HCT116 (cell line): ENCODE measurements at regions not wholly inside any gene's neighbourhood (a gene's known extent, or its start where the extent isn't known, plus 50 kb on each side); places are given as distances from the start of the nearest gene placed in this dataset.

Experiments used
- ATAC-seq: fragments of 200-7000 bp; cut with Tn5 transposase; 2 replicates; pipeline ENCODE4 v1.9.1; 2020; ENCODE audit warnings: mild to moderate bottlenecking, moderate library complexity
- BruUV-seq: library from RNA; stranded (reverse); fragments of 400-500 nt; replicated peaks from 2 replicates; lab custom pipeline; 2021; lab: Mats Ljungman, UMichigan
- CTCF ChIA-PET: fragments of 300-600 bp; sonication (Branson Sonifier 250); formaldehyde crosslinking; loops from one replicate; lab custom pipeline; 2021; ENCODE audit warnings: antibody characterized with exemption; lab: Charles Lee
- POLR2A ChIA-PET: fragments of 300-600, 350-600 bp; sonication (Branson Sonifier 250); formaldehyde crosslinking; loops from one replicate; lab custom pipeline; 2021; ENCODE audit warnings: antibody characterized with exemption; lab: Charles Lee
- RAD21 ChIA-PET, 2 experiments: fragments of 300-600 bp; sonication (Branson Sonifier 250); formaldehyde crosslinking; loops; one replicate each; lab custom pipeline; 2023; ENCODE audit warnings: low total read pairs in 2 of 2; ENCODE audit not compliant: uncharacterized antibody in 2 of 2, unreplicated experiment in 2 of 2, low non-redundant PET in 1 of 2; lab: Charles Lee
- DNase-seq: peaks from one replicate; pipeline ENCODE4 v3.0.0-alpha.2; 2010; ENCODE audit warnings: low read depth, low spot score
- H2AFZ ChIP-seq: fragments of 200-600 bp; shearing (Covaris generic), sonication (generic); 2 replicates; pipeline ENCODE4 v1.6.1; 2017; ENCODE audit warnings: low read depth, mixed run types, mixed read lengths, antibody characterized with exemption, low read length; ENCODE audit not compliant: poor library complexity, severe bottlenecking
- H3K27ac ChIP-seq: 2 replicates; pipeline ENCODE4 v1.5.1; 2012; ENCODE audit warnings: low read depth, low read length
- H3K27me3 ChIP-seq: fragments of 200-600 bp; sonication (generic); 2 replicates; pipeline ENCODE4 v1.6.1; 2016; ENCODE audit warnings: mixed run types, low read length, mixed read lengths; ENCODE audit not compliant: insufficient read depth
- H3K36me3 ChIP-seq, 2 experiments: fragments of 200-500 bp in 1 of 2; fragments of 200-600 bp in 1 of 2; sonication (Bioruptor generic) in 1 of 2; sonication (generic) in 1 of 2; 2 replicates each; pipeline versions ENCODE4 v1.5.1 to v1.6.1; 2014 to 2016; ENCODE audit warnings: low read length in 2 of 2, inconsistent platforms in 1 of 2, mixed read lengths in 1 of 2, mixed run types in 1 of 2; ENCODE audit not compliant: insufficient read depth in 2 of 2, control insufficient read depth in 1 of 2
- H3K4me1 ChIP-seq, 2 experiments: fragments of 200-600 bp in 1 of 2; sonication (generic) in 1 of 2; 2 replicates each; pipeline versions ENCODE4 v1.5.1 to v1.6.1; 2012 to 2017; ENCODE audit warnings: low read length in 2 of 2, inconsistent platforms in 1 of 2, mild to moderate bottlenecking in 1 of 2, mixed read lengths in 1 of 2, mixed run types in 1 of 2, moderate library complexity in 1 of 2; ENCODE audit not compliant: insufficient read depth in 2 of 2, control insufficient read depth in 1 of 2
- H3K4me2 ChIP-seq: fragments of 200-600 bp; sonication (generic); 2 replicates; pipeline ENCODE4 v1.6.1; 2017; ENCODE audit warnings: mixed run types, low read length, mixed read lengths
- H3K4me3 ChIP-seq, 2 experiments: fragments of 200-600 bp in 1 of 2; sonication (generic) in 1 of 2; replicated peaks in 1 of 2; 2 replicates each; pipeline ENCODE4 v1.5.1; 2011 to 2016; ENCODE audit warnings: low read length in 2 of 2, control low read depth in 1 of 2, low read depth in 1 of 2, mild to moderate bottlenecking in 1 of 2, mixed read lengths in 1 of 2, mixed run types in 1 of 2
- H3K79me2 ChIP-seq: fragments of 200-600 bp; sonication (generic); 2 replicates; pipeline ENCODE4 v1.6.1; 2017; ENCODE audit warnings: mild to moderate bottlenecking, mixed run types, low read length, moderate library complexity, mixed read lengths; ENCODE audit not compliant: insufficient read depth
- H3K9ac ChIP-seq: fragments of 200-600 bp; sonication (generic); 2 replicates; pipeline ENCODE4 v1.6.1; 2016; ENCODE audit warnings: low read length, mixed read lengths
- H3K9me2 ChIP-seq: fragments of 200-600 bp; sonication (generic), shearing (Covaris generic); 2 replicates; pipeline ENCODE4 v1.6.1; 2017; ENCODE audit warnings: mixed run types, mild to moderate bottlenecking, moderate library complexity; ENCODE audit not compliant: insufficient read depth
- H3K9me3 ChIP-seq, 2 experiments: fragments of 200-500 bp in 1 of 2; fragments of 200-600 bp in 1 of 2; sonication (Bioruptor generic) in 1 of 2; sonication (generic) in 1 of 2; 2 replicates each; pipeline ENCODE4 v1.6.1; 2014 to 2017; ENCODE audit warnings: low read length in 2 of 2, mixed read lengths in 2 of 2, inconsistent platforms in 1 of 2, low read depth in 1 of 2, mild to moderate bottlenecking in 1 of 2, mixed run types in 1 of 2, moderate library complexity in 1 of 2; ENCODE audit not compliant: control insufficient read depth in 1 of 2, insufficient read depth in 1 of 2
- H4K20me1 ChIP-seq: fragments of 200-600 bp; sonication (generic), shearing (Covaris generic); 2 replicates; pipeline ENCODE4 v1.6.1; 2017; ENCODE audit warnings: mixed run types, mild to moderate bottlenecking, moderate library complexity; ENCODE audit not compliant: insufficient read depth
- CBX3 ChIP-seq: IDR thresholded peaks from 2 replicates; pipeline ENCODE4 v1.6.1; 2012; ENCODE audit warnings: low read depth
- CEBPB ChIP-seq: IDR thresholded peaks from 2 replicates; pipeline ENCODE4 v1.6.1; 2012; ENCODE audit warnings: low read depth
- CTCF ChIP-seq, 3 experiments: fragments of 200-600 bp in 1 of 3; sonication (generic) in 1 of 3; IDR thresholded peaks in 2 of 3; conservative IDR thresholded peaks in 1 of 3; 2 replicates each; pipeline ENCODE4 v1.5.1; 2012 to 2017; ENCODE audit warnings: low read depth in 2 of 3, low read length in 2 of 3, antibody characterized with exemption in 1 of 3, borderline replicate concordance in 1 of 3, control low read depth in 1 of 3, mild to moderate bottlenecking in 1 of 3, mixed read lengths in 1 of 3, mixed run types in 1 of 3, moderate library complexity in 1 of 3; ENCODE audit not compliant: insufficient read depth in 1 of 3
- EGR1 ChIP-seq: IDR thresholded peaks from 2 replicates; pipeline ENCODE4 v1.6.1; 2012; ENCODE audit warnings: low read depth
- EZH2 ChIP-seq: fragments of 200-600 bp; sonication (generic); IDR thresholded peaks from 2 replicates; pipeline ENCODE4 v1.6.1; 2017; ENCODE audit warnings: antibody characterized with exemption, mixed run types
- FOSL1 ChIP-seq: IDR thresholded peaks from 2 replicates; pipeline ENCODE4 v1.6.1; 2012; ENCODE audit warnings: low read depth
- JUND ChIP-seq: IDR thresholded peaks from 2 replicates; pipeline ENCODE4 v1.6.1; 2012
- MAX ChIP-seq: IDR thresholded peaks from 2 replicates; pipeline ENCODE4 v1.6.1; 2012
- POLR2A ChIP-seq: IDR thresholded peaks from 2 replicates; pipeline ENCODE4 v1.7.0; 2011; ENCODE audit warnings: borderline replicate concordance; ENCODE audit not compliant: insufficient read depth, insufficient read length; ENCODE audit errors: extremely low read depth
- RAD21 ChIP-seq: IDR thresholded peaks from 2 replicates; pipeline ENCODE4 v1.6.1; 2012; ENCODE audit warnings: low read depth, mild to moderate bottlenecking
- REST ChIP-seq: IDR thresholded peaks from 2 replicates; pipeline ENCODE4 v1.6.1; 2012; ENCODE audit warnings: low read depth
- SP1 ChIP-seq: IDR thresholded peaks from 2 replicates; pipeline ENCODE4 v1.6.1; 2012; ENCODE audit warnings: low read depth
- TCF7L2 ChIP-seq: IDR thresholded peaks from 2 replicates; pipeline ENCODE4 v1.7.0; 2011; ENCODE audit warnings: borderline replicate concordance, inconsistent platforms; ENCODE audit not compliant: insufficient read depth, insufficient read length; ENCODE audit errors: extremely low read depth
- YY1 ChIP-seq: IDR thresholded peaks from 2 replicates; pipeline ENCODE4 v1.6.1; 2011; ENCODE audit warnings: low read length, low read depth, moderate library complexity, mild to moderate bottlenecking; ENCODE audit not compliant: insufficient replicate concordance; ENCODE audit errors: extremely low read depth
- ZFX ChIP-seq: fragments of 450-650 bp; IDR thresholded peaks from 2 replicates; pipeline ENCODE4 v1.6.1; 2017
- ZNF274 ChIP-seq: fragments of 200-500 bp; sonication (Bioruptor generic); IDR thresholded peaks from 2 replicates; pipeline ENCODE4 v1.6.1; 2014; ENCODE audit warnings: mild to moderate bottlenecking, low read depth, low read length, inconsistent platforms
- intact Hi-C: fragments of 100-400 bp; cut with micrococcal nuclease; formaldehyde crosslinking; loops from 2 replicates; pipeline ENCODE4 v1.10.0; 2022

- ATAC-seq (no peak), DNase-seq (no peak)
- no peak overlapping the region for H3K4me2 ChIP-seq
- RAD21 ChIA-PET, result no interaction called here
- no peaks in the 10 kb centered on the region for H3K36me3 ChIP-seq
- TF ChIP-seq CBX3 (no peak), CEBPB (no peak), RAD21 (no peak), POLR2A (no peak), MAX (no peak), EZH2 (no peak), JUND (no peak)
- H3K9me3 ChIP-seq, result no peaks in the 10 kb centered on the region
- no peaks in the 10 kb centered on the region for H3K79me2 ChIP-seq
- H3K4me1 ChIP-seq, result no peaks in the 10 kb centered on the region
- no peak overlapping the region for H3K4me3 ChIP-seq
- no peak overlapping the region for H3K27ac ChIP-seq
- POLR2A ChIA-PET, result no interaction called here
- H2AFZ ChIP-seq, result no peak overlapping the region
- H3K9ac ChIP-seq, result no peak overlapping the region
- BruUV-seq, result no TSS peak
- no peaks in the 10 kb centered on the region for H3K27me3 ChIP-seq
- H3K9me2 ChIP-seq, result no peaks in the 10 kb centered on the region
- CTCF ChIA-PET, result no interaction called here
- no peaks in the 10 kb centered on the region for H4K20me1 ChIP-seq
- intact Hi-C loops, result no loop called here
Observed at GRCh38 chrX:3216581-3217180, 129.8 kb downstream of the MXRA5 start.

GRCh38 chrX:3215249-3215648 lies 131.2 kb downstream of the MXRA5 start:
- ATAC-seq, result no peak
- RAD21 ChIA-PET, result no interaction called here
- Histone ChIP-seq H3K36me3 (no peaks in the 10 kb centered on the region), H3K9me2 (no peaks in the 10 kb centered on the region), H3K9me3 (no peaks in the 10 kb centered on the region), H3K9ac (no peak overlapping the region), H4K20me1 (no peaks in the 10 kb centered on the region), H3K27ac (no peak overlapping the region), H3K4me3 (no peak overlapping the region), H3K27me3 (no peaks in the 10 kb centered on the region), H2AFZ (no peak overlapping the region), H3K79me2 (no peaks in the 10 kb centered on the region), H3K4me1 (no peaks in the 10 kb centered on the region), H3K4me2 (no peak overlapping the region)
- intact Hi-C loops, result no loop called here
- no TSS peak for BruUV-seq
- CTCF ChIA-PET, result no interaction called here
- no peak for DNase-seq
- POLR2A ChIA-PET, result no interaction called here
- TF ChIP-seq POLR2A (no peak), SP1 (no peak), CTCF (IDR thresholded peaks at IDR 0.05 in 2 of 3, conservative IDR thresholded peaks at IDR 0.05 in 1 of 3; ENCODE audit: borderline replicate concordance in 1 of 3, insufficient read depth in 1 of 3, low read depth in 2 of 3, low read length in 2 of 3) (no peak), YY1 (no peak), REST (no peak), CBX3 (no peak), CEBPB (no peak), FOSL1 (no peak), EGR1 (no peak), ZNF274 (no peak), ZFX (no peak), RAD21 (no peak), TCF7L2 (no peak)
